Prostate gland (tissue), 2 donors: ENCODE measurements at regions not wholly inside any gene's neighbourhood (a gene's known extent, or its start where the extent isn't known, plus 50 kb on each side); places are given as distances from the start of the nearest gene placed in this dataset.

Experiments used
- DNase-seq: peaks from one replicate; pipeline ENCODE4 v3.0.0-alpha.2; 2019; ENCODE audit warnings: low spot score
- H3K27ac ChIP-seq, 2 donors: fragments of 200-600 bp; sonication (generic); 2 replicates each; pipeline ENCODE4 v1.5.1; 2017 to 2019
- H3K27me3 ChIP-seq: fragments of 200-600 bp; sonication (generic); replicated peaks from 2 replicates; pipeline ENCODE4 v1.5.1; 2019; ENCODE audit not compliant: insufficient read depth
- H3K36me3 ChIP-seq, 2 donors: fragments of 200-600 bp; sonication (generic); 1 replicate in 1 of 2; 2 replicates in 1 of 2; pipeline versions ENCODE4 v1.5.1 to v1.8.1; 2017 to 2019
- H3K4me1 ChIP-seq: fragments of 200-600 bp; sonication (generic); replicated peaks from 2 replicates; pipeline ENCODE4 v1.5.1; 2019
- H3K4me3 ChIP-seq, 2 donors: fragments of 200-600 bp; sonication (generic); 2 replicates each; pipeline ENCODE4 v1.5.1; 2017 to 2019
- H3K9me3 ChIP-seq: fragments of 200-600 bp; sonication (generic); 2 replicates; pipeline ENCODE4 v1.5.1; 2017
- CTCF ChIP-seq, 4 experiments: fragments of 200-600 bp in 2 of 4; fragments of 450-650 bp in 2 of 4; sonication (generic) in 2 of 4; IDR thresholded peaks; 1 replicate in 3 of 4; 2 replicates in 1 of 4; pipeline ENCODE4 v1.5.1; 2016 to 2019; ENCODE audit warnings: antibody characterized with exemption in 4 of 4, mild to moderate bottlenecking in 2 of 4, moderate library complexity in 2 of 4
- POLR2A ChIP-seq: fragments of 450-650 bp; IDR thresholded peaks from one replicate; pipeline ENCODE4 v1.6.1; 2016; ENCODE audit warnings: antibody characterized with exemption, mild to moderate bottlenecking
- POLR2AphosphoS5 ChIP-seq: sonication (generic); formaldehyde crosslinking; IDR thresholded peaks from one replicate; pipeline ENCODE4 v1.6.1; 2017; ENCODE audit warnings: antibody characterized with exemption
- WGBS: methylation state at CpG from one replicate; pipeline ENCODE4 v1.1.5; 2018; 5-methylcytosine and 5-hydroxymethylcytosine counted together
- intact Hi-C: fragments of 100-400 bp; cut with DNase I; formaldehyde crosslinking; loops from one replicate; pipeline ENCODE4 v1.14.2; 2022

- Histone ChIP-seq H3K27me3 (no peaks in the 10 kb centered on the region), H3K9me3 (no peaks in the 10 kb centered on the region), H3K4me1 (no peaks in the 10 kb centered on the region), H3K4me3 (no peak overlapping the region), H3K36me3 (no peaks in the 10 kb centered on the region), H3K27ac (peak overlapping the region in 1 of 2 donors; percentile 16)
- intact Hi-C loops, result no loop called here
- no peak for DNase-seq
- 33% methylated on average over 4 of the region's 4 CpGs for WGBS
- TF ChIP-seq POLR2AphosphoS5, result no peak
- TF ChIP-seq POLR2A, result no peak
These were observed 53.8 kb upstream of the CORO2B start for GRCh38 chr15:68524753-68525584.

GRCh38 chr15:68525815-68526214 lies 53.0 kb upstream of the CORO2B start:
- Histone ChIP-seq H3K9me3 (no peaks in the 10 kb centered on the region), H3K4me3 (no peak overlapping the region), H3K27ac (no peak overlapping the region), H3K27me3 (no peaks in the 10 kb centered on the region), H3K36me3 (no peaks in the 10 kb centered on the region), H3K4me1 (no peaks in the 10 kb centered on the region)
- no peak for DNase-seq
- intact Hi-C loops, result no loop called here
- WGBS, result 94% methylated on average over 3 of the region's 3 CpGs
- TF ChIP-seq POLR2AphosphoS5 (no peak), POLR2A (no peak), CTCF (IDR thresholded peaks at IDR 0.05) (no peak)

GRCh38 chr15:68526269-68526668 lies 52.5 kb upstream of the CORO2B start:
- no peak for DNase-seq
- H3K4me1 ChIP-seq, result no peaks in the 10 kb centered on the region

GRCh38 chr15:68526784-68527183 lies 52.0 kb upstream of the CORO2B start:
- H3K4me1 ChIP-seq, result no peaks in the 10 kb centered on the region
- no peaks in the 10 kb centered on the region for H3K27me3 ChIP-seq
- H3K36me3 ChIP-seq, result no peaks in the 10 kb centered on the region
- no peak for DNase-seq
- H3K4me3 ChIP-seq, result no peak overlapping the region
- H3K9me3 ChIP-seq, result no peaks in the 10 kb centered on the region
- TF ChIP-seq CTCF (IDR thresholded peaks at IDR 0.05) (no peak), POLR2AphosphoS5 (no peak), POLR2A (no peak)
- H3K27ac ChIP-seq, result no peak overlapping the region
- 96% methylated on average over 2 of the region's 2 CpGs for WGBS
- intact Hi-C loops, result no loop called here

More at GRCh38 chr15:68526269-68526668, 52.5 kb upstream of the CORO2B start:
- Histone ChIP-seq H3K27ac (no peak overlapping the region), H3K36me3 (no peaks in the 10 kb centered on the region), H3K27me3 (no peaks in the 10 kb centered on the region), H3K9me3 (no peaks in the 10 kb centered on the region), H3K4me3 (no peak overlapping the region)
- TF ChIP-seq POLR2AphosphoS5 (no peak), POLR2A (no peak), CTCF (IDR thresholded peaks at IDR 0.05) (no peak)
- intact Hi-C loops, result no loop called here

- no peak overlapping the region for H3K27ac ChIP-seq
- H3K9me3 ChIP-seq, result no peaks in the 10 kb centered on the region
- no peak for TF ChIP-seq CTCF (IDR thresholded peaks at IDR 0.05)
- peak; percentile 26 for TF ChIP-seq POLR2AphosphoS5
- no peak for TF ChIP-seq POLR2A
- H3K4me1 ChIP-seq, result no peaks in the 10 kb centered on the region
- no peak overlapping the region for H3K4me3 ChIP-seq
- H3K27me3 ChIP-seq, result no peaks in the 10 kb centered on the region
- intact Hi-C loops, result no loop called here
- no peaks in the 10 kb centered on the region for H3K36me3 ChIP-seq
- DNase-seq, result no peak
- WGBS, result 26% methylated on average over 6 of the region's 6 CpGs
These were observed 50.0 kb upstream of the CORO2B start for GRCh38 chr15:68528626-68529290.
